ENCODE measurements at regions not wholly inside any gene's neighbourhood (a gene's known extent, or its start where the extent isn't known, plus 50 kb on each side); places are given as distances from the start of the nearest gene placed in this dataset.
"Not testable (repeated sequence)": the region's sequence is repeated elsewhere in the genome, so short reads cannot be mapped to it uniquely, and the experiment has no call there.

DNA sequence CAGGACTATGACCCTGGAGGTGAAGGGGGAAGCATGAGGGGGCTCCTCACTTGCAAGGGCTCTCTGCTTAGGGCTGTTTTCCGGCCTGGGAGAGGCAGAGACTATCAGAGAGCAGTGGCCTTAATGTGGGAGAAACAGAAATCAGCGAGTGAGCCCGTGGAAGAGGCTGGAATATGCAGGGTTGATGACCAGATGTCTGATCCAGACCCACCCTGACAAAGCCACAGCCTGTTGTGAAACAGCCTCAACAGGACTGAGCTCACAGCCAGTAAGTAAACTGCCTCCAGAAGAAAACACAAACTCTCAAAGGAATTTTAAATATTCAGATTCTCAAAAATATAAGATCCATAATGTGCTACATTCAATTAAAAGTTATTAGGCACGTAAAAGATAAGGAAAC is 213.7 kb downstream of the ATP6V0E2 start:
- TF ChIP-seq POLR2A, EP300 (IDR thresholded peaks at IDR 0.05): not testable (repeated sequence)
- TF ChIP-seq, protein P1, sequence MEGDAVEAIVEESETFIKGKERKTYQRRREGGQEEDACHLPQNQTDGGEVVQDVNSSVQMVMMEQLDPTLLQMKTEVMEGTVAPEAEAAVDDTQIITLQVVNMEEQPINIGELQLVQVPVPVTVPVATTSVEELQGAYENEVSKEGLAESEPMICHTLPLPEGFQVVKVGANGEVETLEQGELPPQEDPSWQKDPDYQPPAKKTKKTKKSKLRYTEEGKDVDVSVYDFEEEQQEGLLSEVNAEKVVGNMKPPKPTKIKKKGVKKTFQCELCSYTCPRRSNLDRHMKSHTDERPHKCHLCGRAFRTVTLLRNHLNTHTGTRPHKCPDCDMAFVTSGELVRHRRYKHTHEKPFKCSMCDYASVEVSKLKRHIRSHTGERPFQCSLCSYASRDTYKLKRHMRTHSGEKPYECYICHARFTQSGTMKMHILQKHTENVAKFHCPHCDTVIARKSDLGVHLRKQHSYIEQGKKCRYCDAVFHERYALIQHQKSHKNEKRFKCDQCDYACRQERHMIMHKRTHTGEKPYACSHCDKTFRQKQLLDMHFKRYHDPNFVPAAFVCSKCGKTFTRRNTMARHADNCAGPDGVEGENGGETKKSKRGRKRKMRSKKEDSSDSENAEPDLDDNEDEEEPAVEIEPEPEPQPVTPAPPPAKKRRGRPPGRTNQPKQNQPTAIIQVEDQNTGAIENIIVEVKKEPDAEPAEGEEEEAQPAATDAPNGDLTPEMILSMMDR (IDR thresholded peaks at IDR 0.05) = not testable (repeated sequence)
